HEK293 (cell line): ENCODE measurements at regions not wholly inside any gene's neighbourhood (a gene's known extent, or its start where the extent isn't known, plus 50 kb on each side); places are given as distances from the start of the nearest gene placed in this dataset.

ENCODE experiments used
- CTCF ChIA-PET: fragments of 350-600 bp; formaldehyde crosslinking; extraction: SDS; loops from one replicate; lab custom pipeline; 2021; ENCODE audit warnings: antibody characterized with exemption; lab: Yijun Ruan, JAX
- POLR2A ChIA-PET: fragments of 300-600 bp; formaldehyde crosslinking; extraction: SDS; loops from one replicate; lab custom pipeline; 2020; ENCODE audit warnings: antibody characterized with exemption, inconsistent platforms; lab: Yijun Ruan, JAX
- H3K27ac ChIP-seq: fragments of 200-500 bp; sonication (Bioruptor generic); 2 replicates; pipeline ENCODE4 v1.5.1; 2014; ENCODE audit warnings: low read depth, low read length, control low read depth, inconsistent platforms; ENCODE audit errors: extremely low read depth
- H3K36me3 ChIP-seq, 2 experiments: fragments of 200-500 bp in 1 of 2; sonication (Bioruptor generic) in 1 of 2; 1 replicate in 1 of 2; 2 replicates in 1 of 2; pipeline ENCODE4 v1.5.1; 2014 to 2017; ENCODE audit warnings: inconsistent platforms in 2 of 2, low read length in 2 of 2; ENCODE audit not compliant: control insufficient read depth in 2 of 2, insufficient read depth in 1 of 2
- H3K4me1 ChIP-seq: fragments of 200-500 bp; sonication (Bioruptor generic); 2 replicates; pipeline ENCODE4 v1.5.1; 2014; ENCODE audit warnings: mild to moderate bottlenecking, low read length, inconsistent platforms; ENCODE audit not compliant: control insufficient read depth, insufficient read depth
- H3K4me3 ChIP-seq: 2 replicates; pipeline ENCODE4 v1.5.1; 2011; ENCODE audit warnings: low read depth, mild to moderate bottlenecking, control low read depth, low read length, moderate library complexity
- H3K9me3 ChIP-seq: fragments of 200-500 bp; sonication (Bioruptor generic); 2 replicates; pipeline ENCODE4 v1.5.1; 2014; ENCODE audit warnings: low read depth, low read length, inconsistent platforms; ENCODE audit not compliant: control insufficient read depth, insufficient read depth
- KLF16 ChIP-seq: fragments of 450-650 bp; formaldehyde crosslinking; IDR thresholded peaks from 2 replicates; pipeline ENCODE4 v1.5.1; 2017; ENCODE audit warnings: missing biosample characterization, missing genetic modification characterization
- MEIS1 ChIP-seq: sonication (generic); formaldehyde crosslinking; IDR thresholded peaks from 2 replicates; pipeline ENCODE4 v1.8.1; 2022; ENCODE audit warnings: missing genetic modification reagents, mild to moderate bottlenecking, borderline replicate concordance
- SCRT2 ChIP-seq: fragments of 450-650 bp; formaldehyde crosslinking; IDR thresholded peaks from 2 replicates; pipeline ENCODE4 v1.5.1; 2016; ENCODE audit warnings: missing biosample characterization, missing genetic modification characterization
- SETDB1 ChIP-seq: IDR thresholded peaks from one replicate; pipeline ENCODE4 v1.6.1; 2017; ENCODE audit warnings: mild to moderate bottlenecking, low read length, moderate library complexity, mixed read lengths; ENCODE audit not compliant: insufficient read length
- TCF7L2 ChIP-seq: IDR thresholded peaks from 2 replicates; pipeline ENCODE4 v1.6.1; 2011; ENCODE audit warnings: low read depth, mild to moderate bottlenecking, inconsistent platforms, low read length, moderate library complexity, borderline replicate concordance
- ZBTB11 ChIP-seq: fragments of 450-650 bp; formaldehyde crosslinking; conservative IDR thresholded peaks from 2 replicates; pipeline ENCODE4 v1.5.1; 2016; ENCODE audit warnings: low read depth, missing biosample characterization, missing genetic modification characterization
- ZNF112 ChIP-seq: fragments of 450-650 bp; formaldehyde crosslinking; IDR thresholded peaks from 2 replicates; pipeline ENCODE4 v1.5.0; 2017; ENCODE audit warnings: missing biosample characterization, missing genetic modification characterization
- ZNF146 ChIP-seq: fragments of 450-650 bp; formaldehyde crosslinking; IDR thresholded peaks from 2 replicates; pipeline ENCODE4 v1.5.1; 2016; ENCODE audit warnings: missing biosample characterization, missing genetic modification characterization
- ZNF248 ChIP-seq: fragments of 450-650 bp; formaldehyde crosslinking; IDR thresholded peaks from 2 replicates; pipeline ENCODE4 v1.5.1; 2017; ENCODE audit warnings: missing biosample characterization, missing genetic modification characterization
- ZNF362 ChIP-seq: fragments of 450-650 bp; formaldehyde crosslinking; IDR thresholded peaks from 2 replicates; pipeline ENCODE4 v1.5.1; 2016; ENCODE audit warnings: missing biosample characterization, missing genetic modification characterization
- ZNF37A ChIP-seq: fragments of 450-650 bp; IDR thresholded peaks from 2 replicates; pipeline ENCODE4 v1.5.1; 2018; ENCODE audit warnings: missing biosample characterization, missing genetic modification characterization
- ZNF391 ChIP-seq: fragments of 450-650 bp; formaldehyde crosslinking; IDR thresholded peaks from 2 replicates; pipeline ENCODE4 v1.5.1; 2016; ENCODE audit warnings: low read depth, missing biosample characterization, missing genetic modification characterization, borderline replicate concordance
- ZNF530 ChIP-seq: fragments of 450-650 bp; formaldehyde crosslinking; IDR thresholded peaks from 2 replicates; pipeline ENCODE4 v1.5.1; 2016; ENCODE audit warnings: low read depth, missing biosample characterization, missing genetic modification characterization
- ZNF549 ChIP-seq: fragments of 450-650 bp; IDR thresholded peaks from 2 replicates; pipeline ENCODE4 v1.5.1; 2018; ENCODE audit warnings: missing biosample characterization, missing genetic modification characterization, mild to moderate bottlenecking, inconsistent platforms, moderate library complexity
- ZNF664 ChIP-seq: fragments of 450-650 bp; formaldehyde crosslinking; IDR thresholded peaks from 2 replicates; pipeline ENCODE4 v1.5.1; 2016; ENCODE audit warnings: missing biosample characterization, missing genetic modification characterization
- ZNF76 ChIP-seq: fragments of 450-650 bp; formaldehyde crosslinking; IDR thresholded peaks from 2 replicates; pipeline ENCODE4; 2016; ENCODE audit warnings: low read depth, missing biosample characterization, missing genetic modification characterization, borderline replicate concordance
- TF ChIP-seq, protein P1 (sequence below): fragments of 450-650 bp; formaldehyde crosslinking; IDR thresholded peaks from 2 replicates; pipeline ENCODE4 v1.5.1; 2017; ENCODE audit warnings: missing biosample characterization, missing genetic modification characterization
- TF ChIP-seq, protein P2 (sequence below): IDR thresholded peaks from 2 replicates; pipeline ENCODE4 v1.6.1; 2011; ENCODE audit warnings: mild to moderate bottlenecking, low read depth, low read length, borderline replicate concordance
- TF ChIP-seq, protein P3 (sequence below): fragments of 450-650 bp; formaldehyde crosslinking; IDR thresholded peaks from 2 replicates; pipeline ENCODE4 v1.5.1; 2016; ENCODE audit warnings: missing biosample characterization, missing genetic modification characterization

DNA sequence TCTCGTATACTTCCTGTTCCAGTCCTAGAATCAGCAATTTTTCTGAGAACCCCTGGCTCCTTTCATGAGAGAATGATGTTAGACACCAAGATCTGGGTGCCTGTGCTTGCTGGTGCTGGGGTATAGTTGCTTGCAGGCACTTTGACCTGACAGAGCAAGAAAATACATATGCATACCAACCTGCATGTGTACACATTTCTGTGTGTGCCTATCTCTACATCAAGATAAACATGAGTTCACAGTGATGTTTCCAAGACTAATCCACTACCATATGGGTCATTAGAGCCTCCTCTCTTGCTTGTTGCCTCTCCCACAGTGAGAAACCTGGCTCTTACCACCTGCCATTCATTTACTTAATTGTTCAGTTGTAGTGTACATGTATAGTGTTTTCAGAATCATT is 229.1 kb upstream of the IGFBP3 start:
- Histone ChIP-seq H3K36me3 (no peaks in the 10 kb centered on the region), H3K27ac (no peak overlapping the region), H3K4me1 (no peaks in the 10 kb centered on the region), H3K4me3 (no peak overlapping the region), H3K9me3 (no peaks in the 10 kb centered on the region)
- TF ChIP-seq ZNF664 (tag by site-specific recombination) (no peak), ZNF391 (tag by site-specific recombination) (no peak), ZBTB11 (no peak), SCRT2 (tag by site-specific recombination) (no peak), ZNF146 (tag by site-specific recombination) (no peak), KLF16 (tag by site-specific recombination) (no peak), ZNF37A (tag by site-specific recombination) (no peak), ZNF76 (tag by site-specific recombination) (no peak), ZNF362 (no peak), ZNF549 (tag by site-specific recombination) (no peak), ZNF112 (no peak), ZNF530 (tag by site-specific recombination) (no peak), TCF7L2 (no peak), MEIS1 (no peak), SETDB1 (no peak), ZNF248 (tag by site-specific recombination) (no peak)
- TF ChIP-seq, protein P1, sequence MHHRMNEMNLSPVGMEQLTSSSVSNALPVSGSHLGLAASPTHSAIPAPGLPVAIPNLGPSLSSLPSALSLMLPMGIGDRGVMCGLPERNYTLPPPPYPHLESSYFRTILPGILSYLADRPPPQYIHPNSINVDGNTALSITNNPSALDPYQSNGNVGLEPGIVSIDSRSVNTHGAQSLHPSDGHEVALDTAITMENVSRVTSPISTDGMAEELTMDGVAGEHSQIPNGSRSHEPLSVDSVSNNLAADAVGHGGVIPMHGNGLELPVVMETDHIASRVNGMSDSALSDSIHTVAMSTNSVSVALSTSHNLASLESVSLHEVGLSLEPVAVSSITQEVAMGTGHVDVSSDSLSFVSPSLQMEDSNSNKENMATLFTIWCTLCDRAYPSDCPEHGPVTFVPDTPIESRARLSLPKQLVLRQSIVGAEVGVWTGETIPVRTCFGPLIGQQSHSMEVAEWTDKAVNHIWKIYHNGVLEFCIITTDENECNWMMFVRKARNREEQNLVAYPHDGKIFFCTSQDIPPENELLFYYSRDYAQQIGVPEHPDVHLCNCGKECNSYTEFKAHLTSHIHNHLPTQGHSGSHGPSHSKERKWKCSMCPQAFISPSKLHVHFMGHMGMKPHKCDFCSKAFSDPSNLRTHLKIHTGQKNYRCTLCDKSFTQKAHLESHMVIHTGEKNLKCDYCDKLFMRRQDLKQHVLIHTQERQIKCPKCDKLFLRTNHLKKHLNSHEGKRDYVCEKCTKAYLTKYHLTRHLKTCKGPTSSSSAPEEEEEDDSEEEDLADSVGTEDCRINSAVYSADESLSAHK (tag by site-specific recombination) = no peak
- TF ChIP-seq, protein P2, sequence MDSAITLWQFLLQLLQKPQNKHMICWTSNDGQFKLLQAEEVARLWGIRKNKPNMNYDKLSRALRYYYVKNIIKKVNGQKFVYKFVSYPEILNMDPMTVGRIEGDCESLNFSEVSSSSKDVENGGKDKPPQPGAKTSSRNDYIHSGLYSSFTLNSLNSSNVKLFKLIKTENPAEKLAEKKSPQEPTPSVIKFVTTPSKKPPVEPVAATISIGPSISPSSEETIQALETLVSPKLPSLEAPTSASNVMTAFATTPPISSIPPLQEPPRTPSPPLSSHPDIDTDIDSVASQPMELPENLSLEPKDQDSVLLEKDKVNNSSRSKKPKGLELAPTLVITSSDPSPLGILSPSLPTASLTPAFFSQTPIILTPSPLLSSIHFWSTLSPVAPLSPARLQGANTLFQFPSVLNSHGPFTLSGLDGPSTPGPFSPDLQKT = no peak
- TF ChIP-seq, protein P3, sequence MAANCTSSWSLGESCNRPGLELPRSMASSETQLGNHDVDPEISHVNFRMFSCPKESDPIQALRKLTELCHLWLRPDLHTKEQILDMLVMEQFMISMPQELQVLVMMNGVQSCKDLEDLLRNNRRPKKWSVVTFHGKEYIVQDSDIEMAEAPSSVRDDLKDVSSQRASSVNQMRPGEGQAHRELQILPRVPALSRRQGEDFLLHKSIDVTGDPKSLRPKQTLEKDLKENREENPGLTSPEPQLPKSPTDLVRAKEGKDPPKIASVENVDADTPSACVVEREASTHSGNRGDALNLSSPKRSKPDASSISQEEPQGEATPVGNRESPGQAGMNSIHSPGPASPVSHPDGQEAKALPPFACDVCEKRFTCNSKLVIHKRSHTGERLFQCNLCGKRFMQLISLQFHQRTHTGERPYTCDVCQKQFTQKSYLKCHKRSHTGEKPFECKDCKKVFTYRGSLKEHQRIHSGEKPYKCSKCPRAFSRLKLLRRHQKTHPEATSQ = no peak
- CTCF ChIA-PET = no interaction called here
- POLR2A ChIA-PET = no interaction called here
